Activated CD4-positive, alpha-beta T cell treated with anti-CD3 and anti-CD28 coated beads for 48 hours (primary cell): ENCODE measurements at regions not wholly inside any gene's neighbourhood (a gene's known extent, or its start where the extent isn't known, plus 50 kb on each side); places are given as distances from the start of the nearest gene placed in this dataset.
"Not testable (repeated sequence)": the region's sequence is repeated elsewhere in the genome, so short reads cannot be mapped to it uniquely, and the experiment has no call there.

Source experiments
- DNase-seq: peaks from one replicate; pipeline ENCODE4 v3.0.0-alpha.2; 2020

DNA sequence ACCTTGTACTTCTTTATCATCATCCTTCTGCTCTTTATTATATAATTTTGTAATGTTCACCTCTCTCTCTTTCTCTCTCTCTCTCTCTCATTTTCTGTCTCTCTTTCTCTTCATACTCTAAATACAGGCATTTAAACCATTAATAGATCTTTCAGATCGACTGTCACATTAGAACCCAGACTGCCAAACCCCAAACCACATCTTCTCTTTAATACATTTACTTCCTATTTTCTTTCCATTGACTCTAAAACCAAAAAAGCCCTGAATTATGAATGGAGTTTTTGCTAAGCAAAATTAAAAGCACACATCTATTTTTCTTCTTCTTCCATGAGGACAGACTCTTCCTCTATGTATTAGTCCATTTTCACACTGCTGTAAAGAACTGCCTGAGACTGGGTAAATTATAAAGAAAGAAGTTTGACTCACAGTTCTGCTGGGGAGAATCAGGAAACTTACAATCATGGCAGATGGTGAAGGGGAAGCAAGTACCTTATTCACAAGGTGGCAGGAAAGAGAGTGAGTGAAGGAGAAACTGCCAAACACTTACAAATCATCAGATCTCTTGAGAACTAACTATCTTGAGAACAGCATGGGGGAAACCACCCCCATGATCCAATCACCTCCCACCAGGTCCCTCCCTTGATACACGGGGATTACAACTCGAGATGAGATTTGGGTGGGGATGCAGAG is 272.7 kb upstream of the MGMT start:
- DNase-seq: no peak

DNA sequence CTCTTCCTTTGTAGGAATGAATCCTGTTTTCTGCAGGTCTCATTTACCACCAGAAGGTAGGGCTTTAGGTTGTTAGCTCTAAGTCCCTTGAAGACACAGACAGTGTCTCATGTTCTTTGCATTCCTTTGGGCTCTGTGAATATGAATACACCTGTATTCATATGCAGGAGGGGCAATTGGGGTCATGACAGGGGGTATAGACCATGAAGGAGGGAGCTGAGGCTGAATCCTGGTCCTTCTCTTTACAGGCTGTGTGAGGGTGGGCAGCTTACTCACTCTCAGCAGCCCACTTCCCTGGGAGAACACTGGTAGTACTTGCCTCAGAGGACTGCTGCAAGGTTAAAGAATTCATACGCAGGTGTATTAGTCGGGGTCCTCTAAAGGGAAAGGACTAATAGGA is 267.2 kb upstream of the MGMT start:
- DNase-seq: no peak

- no peak for DNase-seq
Measured at GRCh38 chr10:129203819-129204218, 263.2 kb upstream of the MGMT start.

GRCh38 chr10:129207297-129207696 is 259.7 kb upstream of the MGMT start:
- DNase-seq: no peak

GRCh38 chr10:129210876-129211275 is 256.2 kb upstream of the MGMT start:
- DNase-seq: no peak

DNA sequence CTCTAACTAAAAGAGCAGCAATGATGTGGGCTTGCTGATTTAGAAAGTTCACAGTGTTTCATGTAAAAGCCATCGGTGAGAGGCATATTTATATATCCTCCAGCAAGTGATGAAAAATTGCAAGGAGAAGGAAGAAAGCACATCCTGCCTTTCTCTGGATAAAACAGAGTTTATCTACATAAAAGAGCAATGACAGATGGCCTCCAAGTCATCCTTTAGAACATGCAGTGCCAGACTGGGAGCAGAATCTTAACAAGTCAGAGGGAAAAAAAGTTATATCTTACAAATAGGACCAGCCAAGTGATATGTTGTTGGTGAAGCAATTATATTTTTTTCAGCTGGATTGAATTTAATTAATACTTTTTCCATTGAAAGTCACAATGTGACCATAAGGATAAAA is 253.8 kb upstream of the MGMT start:
- DNase-seq: no peak

GRCh38 chr10:129213996-129214395 is 253.0 kb upstream of the MGMT start:
- DNase-seq: not testable (repeated sequence)

DNA sequence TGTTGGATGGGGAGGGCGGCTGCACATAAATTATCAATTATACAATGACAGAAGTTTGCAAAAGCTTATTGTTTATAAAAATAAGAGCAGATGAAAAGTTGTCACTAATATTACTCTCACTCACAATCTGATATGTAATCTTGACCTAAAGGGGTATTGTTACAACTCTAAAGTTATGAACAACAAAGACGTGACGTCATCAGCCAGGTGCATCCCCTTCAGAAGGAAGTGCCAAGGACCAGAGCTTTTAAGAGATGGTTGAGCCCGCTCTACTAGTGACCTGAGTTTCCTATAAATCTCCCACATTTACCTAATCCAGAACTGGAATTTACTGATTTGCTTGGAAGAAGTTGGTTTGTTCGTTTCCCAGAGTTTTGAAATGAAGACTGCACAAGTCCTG is 247.7 kb upstream of the MGMT start:
- no peak for DNase-seq

GRCh38 chr10:129222436-129222835 is 244.6 kb upstream of the MGMT start:
- DNase-seq: no peak

GRCh38 chr10:129223363-129223762 is 243.7 kb upstream of the MGMT start:
- DNase-seq: no peak

DNA sequence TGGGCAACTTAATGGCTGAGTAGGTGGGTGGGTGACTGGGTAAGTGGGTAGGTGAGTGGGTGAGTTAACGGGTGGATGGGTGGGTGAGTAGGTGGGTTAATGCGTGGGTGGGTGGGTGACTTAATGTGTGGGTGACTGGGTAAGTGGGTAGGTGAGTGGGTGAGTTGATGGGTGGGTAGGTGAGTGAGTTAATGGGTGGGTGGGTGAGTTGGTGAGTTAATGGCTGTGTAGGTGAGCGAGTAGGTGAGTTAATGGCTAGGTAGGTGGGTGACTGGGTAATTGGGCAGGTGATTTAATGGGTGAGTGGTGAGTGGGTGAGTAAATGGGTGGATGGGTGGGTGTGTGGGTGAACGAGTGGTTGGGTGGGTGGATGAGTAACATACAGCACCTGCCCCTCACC is 243.0 kb upstream of the MGMT start:
- no peak for DNase-seq

- DNase-seq: no peak
Measured at GRCh38 chr10:129231821-129232220, 235.2 kb upstream of the MGMT start.

DNA sequence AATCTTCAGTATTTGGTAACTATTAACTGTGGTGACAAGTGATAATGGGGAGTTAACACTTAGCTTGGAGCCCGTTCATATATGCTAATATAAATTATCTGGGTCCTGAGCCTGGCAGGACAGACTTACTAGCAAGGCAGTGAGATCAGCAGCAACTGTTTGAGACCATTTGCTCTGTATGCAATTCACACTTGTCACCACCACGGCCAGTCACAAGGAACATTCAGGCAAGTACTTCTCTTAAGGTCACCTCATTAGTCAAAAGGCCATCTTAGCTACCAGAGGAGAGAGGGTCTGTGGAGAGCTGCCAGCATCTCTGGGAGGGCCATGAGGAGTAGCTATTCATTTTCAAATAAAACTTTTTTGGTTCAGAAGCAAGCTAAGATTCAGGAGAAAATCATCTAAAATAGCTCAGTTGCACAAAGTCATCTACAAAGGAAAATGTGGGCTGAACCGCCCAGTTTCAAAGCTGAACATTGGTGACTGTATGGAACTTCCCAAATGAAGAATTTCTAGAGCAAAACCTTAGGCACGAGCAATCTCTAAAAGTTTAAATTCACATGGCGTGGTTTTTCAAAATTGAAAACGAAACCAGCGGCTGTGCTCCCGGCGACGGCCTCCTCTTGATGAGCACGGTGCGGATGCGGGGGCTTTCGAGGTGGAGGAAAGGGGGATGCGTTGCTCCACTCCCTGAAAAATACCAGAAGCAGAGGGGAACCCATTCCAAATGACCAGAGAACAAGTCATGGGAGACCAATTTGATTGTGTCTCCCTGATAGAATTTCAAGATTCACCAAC is 233.5 kb upstream of the MGMT start:
- no peak for DNase-seq

- no peak for DNase-seq
Measured at GRCh38 chr10:129236274-129236691, 230.8 kb upstream of the MGMT start.

GRCh38 chr10:129241461-129241860 is 225.6 kb upstream of the MGMT start:
- DNase-seq: no peak

GRCh38 chr10:129244298-129244697 is 222.7 kb upstream of the MGMT start:
- no peak for DNase-seq

DNA sequence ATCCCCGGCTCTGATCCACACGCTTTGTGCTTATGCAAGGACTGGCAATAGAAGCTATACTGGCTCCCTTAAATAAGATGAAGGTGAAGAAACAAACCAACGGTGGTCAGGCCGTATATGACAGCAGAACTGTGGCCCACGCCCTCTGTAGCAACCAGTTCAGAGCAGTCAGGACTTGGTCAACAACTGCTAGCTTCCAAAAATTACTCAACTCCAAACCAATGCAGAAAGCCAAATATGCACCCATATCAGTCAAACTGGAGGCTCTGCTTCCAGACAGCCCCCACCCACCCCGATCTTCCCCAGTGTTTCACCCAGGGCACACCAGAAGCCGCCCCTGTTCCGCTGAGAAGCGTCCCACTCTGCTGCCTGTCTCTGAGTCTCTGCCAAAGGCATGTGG is 222.3 kb upstream of the MGMT start:
- no peak for DNase-seq

DNA sequence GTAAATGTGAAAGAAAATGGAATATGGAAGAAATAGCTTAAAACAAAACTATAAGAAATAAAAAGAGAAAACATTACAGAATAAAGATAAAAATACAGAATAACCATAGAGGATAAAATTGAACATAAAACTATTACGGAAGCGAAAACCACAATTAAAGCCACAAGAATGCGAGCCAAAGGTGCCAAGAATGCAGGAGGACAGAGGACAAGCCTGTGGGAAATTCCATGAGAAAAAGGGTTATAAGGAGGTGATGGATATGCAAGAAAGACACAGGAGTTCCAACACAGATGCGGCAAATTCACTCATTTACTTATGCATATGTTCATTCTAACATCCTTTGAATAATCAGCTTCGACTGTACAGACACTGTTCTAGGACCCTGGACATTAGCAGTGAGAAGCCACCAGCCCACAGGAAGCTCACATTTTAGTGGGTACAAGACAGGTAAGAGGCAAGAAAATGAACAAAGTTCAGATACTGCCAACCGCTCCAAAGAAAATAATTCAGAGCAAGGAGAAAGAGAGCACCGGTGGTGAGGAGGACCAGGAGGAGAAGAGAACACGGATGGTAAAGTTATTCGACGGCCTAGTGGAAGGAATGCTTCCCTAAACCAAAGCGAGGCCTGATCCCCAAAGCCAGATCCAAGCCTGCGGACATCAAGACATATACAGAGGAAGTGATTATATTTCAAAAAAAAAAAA is 213.7 kb upstream of the MGMT start:
- no peak for DNase-seq

GRCh38 chr10:129253865-129254179 is 213.2 kb upstream of the MGMT start:
- DNase-seq: no peak

DNA sequence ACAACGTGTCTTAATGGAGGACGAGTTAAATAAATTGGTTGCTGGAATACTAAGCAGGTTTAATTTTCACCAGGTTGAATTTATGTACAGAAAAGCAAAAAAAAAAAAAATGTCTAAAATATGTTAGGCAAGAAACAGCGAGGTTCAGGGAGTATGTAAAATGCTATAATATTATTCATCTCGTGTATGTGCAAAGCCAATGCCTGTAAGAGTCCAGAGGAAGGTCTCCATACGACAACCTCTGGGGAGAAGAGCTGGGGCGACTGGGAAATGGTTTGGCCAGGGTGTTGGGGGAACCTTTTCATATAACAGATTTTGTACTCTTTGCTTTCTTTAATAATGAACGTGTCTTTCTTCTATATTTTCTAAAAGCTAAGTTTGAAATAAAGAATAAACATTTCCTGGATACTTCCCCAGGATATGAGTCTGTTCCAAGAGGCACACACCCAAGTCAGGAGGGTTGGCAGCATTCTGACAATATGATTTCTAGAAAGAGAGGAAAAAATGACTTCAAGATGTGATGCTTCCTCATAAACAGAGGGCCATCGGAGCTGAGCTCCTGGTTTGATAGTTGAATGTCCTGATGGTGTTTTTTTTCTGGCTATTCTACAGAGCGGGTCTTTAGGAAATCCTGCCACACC is 208.6 kb upstream of the MGMT start:
- DNase-seq: no peak

- DNase-seq: no peak
Measured at GRCh38 chr10:129259128-129259815, 207.8 kb upstream of the MGMT start.

DNA sequence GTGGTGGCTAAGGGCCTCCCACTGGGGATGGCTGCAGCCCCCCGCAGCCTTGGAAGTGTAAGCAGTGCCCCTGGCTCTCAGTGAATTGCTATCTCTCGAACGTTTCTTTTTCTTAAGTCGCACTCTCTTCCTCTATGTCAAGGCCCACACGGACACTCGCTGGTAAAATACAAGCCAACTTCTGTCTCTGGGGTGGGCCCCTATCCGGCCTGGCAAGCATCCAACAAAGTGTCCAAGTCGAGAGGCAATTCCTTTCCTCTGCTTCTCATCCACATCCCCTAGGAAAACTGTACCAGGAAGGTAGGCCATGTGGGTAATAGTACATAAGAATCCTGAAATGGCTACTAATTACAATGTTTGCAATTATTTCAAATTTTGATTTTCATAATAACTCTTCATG is 194.9 kb upstream of the MGMT start:
- DNase-seq: no peak
